Keratinocyte (primary cell): ENCODE measurements at regions not wholly inside any gene's neighbourhood (a gene's known extent, or its start where the extent isn't known, plus 50 kb on each side); places are given as distances from the start of the nearest gene placed in this dataset.

Source experiments
- DNase-seq: peaks from one replicate; pipeline ENCODE4 v3.0.0-alpha.2; 2011; ENCODE audit warnings: low read depth, missing footprints, low spot score
- FAIRE-seq: peaks from 2 replicates; lab custom pipeline; 2011; peaks lifted over from hg19 to GRCh38; lab: Jason Lieb, UNC
- H2AFZ ChIP-seq: 2 replicates; pipeline ENCODE4 v1.6.0; 2012; ENCODE audit warnings: low read length, control low read depth, inconsistent platforms; ENCODE audit not compliant: control insufficient read depth
- H3K27ac ChIP-seq: 2 replicates; pipeline ENCODE4 v1.5.1; 2011; ENCODE audit warnings: low read length; ENCODE audit not compliant: control insufficient read depth, insufficient read depth
- H3K27me3 ChIP-seq: 3 replicates; pipeline ENCODE4 v1.6.0; 2011; ENCODE audit warnings: low read length; ENCODE audit not compliant: control insufficient read depth, insufficient read depth; ENCODE audit errors: extremely low read depth
- H3K36me3 ChIP-seq, 2 experiments: 2 replicates in 1 of 2; 3 replicates in 1 of 2; pipeline ENCODE4 v1.5.1; 2011; ENCODE audit warnings: low read length in 2 of 2, mild to moderate bottlenecking in 1 of 2; ENCODE audit not compliant: control insufficient read depth in 2 of 2, insufficient read depth in 2 of 2; ENCODE audit errors: extremely low read depth in 1 of 2
- H3K4me1 ChIP-seq: 3 replicates; pipeline ENCODE4 v1.5.1; 2011; ENCODE audit warnings: low read length; ENCODE audit not compliant: control insufficient read depth, insufficient read depth; ENCODE audit errors: extremely low read depth
- H3K4me2 ChIP-seq: 3 replicates; pipeline ENCODE4 v1.6.0; 2011; ENCODE audit warnings: low read depth, low read length; ENCODE audit not compliant: control insufficient read depth, insufficient read depth; ENCODE audit errors: extremely low read depth
- H3K4me3 ChIP-seq, 3 experiments: fragments of 200-600 bp in 1 of 3; sonication (generic) in 1 of 3; 2 replicates in 2 of 3; 3 replicates in 1 of 3; pipeline ENCODE4 v1.5.1; 2011 to 2016; ENCODE audit warnings: low read length in 3 of 3, mild to moderate bottlenecking in 3 of 3, control low read depth in 2 of 3, inconsistent platforms in 1 of 3, low read depth in 1 of 3, mixed read lengths in 1 of 3, mixed run types in 1 of 3, moderate library complexity in 1 of 3; ENCODE audit not compliant: control insufficient read depth in 2 of 3, insufficient read depth in 2 of 3; ENCODE audit errors: extremely low read depth in 1 of 3
- H3K79me2 ChIP-seq: 2 replicates; pipeline ENCODE4 v1.6.0; 2012; ENCODE audit warnings: low read length; ENCODE audit not compliant: control insufficient read depth, insufficient read depth
- H3K9ac ChIP-seq: 3 replicates; pipeline ENCODE4 v1.6.0; 2011; ENCODE audit warnings: low read length; ENCODE audit not compliant: control insufficient read depth, insufficient read depth; ENCODE audit errors: extremely low read depth
- H3K9me1 ChIP-seq: 3 replicates; pipeline ENCODE4 v1.6.0; 2011; ENCODE audit warnings: low read length; ENCODE audit not compliant: control insufficient read depth, insufficient read depth; ENCODE audit errors: extremely low read depth
- H3K9me3 ChIP-seq: 2 replicates; pipeline ENCODE4 v1.5.1; 2012; ENCODE audit warnings: low read depth, low read length; ENCODE audit not compliant: control insufficient read depth
- H4K20me1 ChIP-seq: 3 replicates; pipeline ENCODE4 v1.6.0; 2011; ENCODE audit warnings: low read length; ENCODE audit not compliant: control insufficient read depth, insufficient read depth; ENCODE audit errors: extremely low read depth
- EZH2 ChIP-seq: IDR thresholded peaks from one replicate; pipeline ENCODE4 v1.6.1; 2012; ENCODE audit warnings: inconsistent platforms, mild to moderate bottlenecking, low read length, moderate library complexity
- dilution Hi-C: fragments of 300-500 bp; cut with MboI; formaldehyde crosslinking; loops from one replicate; pipeline ENCODE4 v1.7.0; 2020; ENCODE audit warnings: low sequenced_read_pairs; ENCODE audit not compliant: extremely low pct_ligation_motif_present
- TF ChIP-seq, protein P1 (sequence below), 3 experiments: IDR thresholded peaks in 1 of 3; conservative IDR thresholded peaks in 1 of 3; optimal IDR thresholded peaks in 1 of 3; 2 replicates in 2 of 3; 3 replicates in 1 of 3; pipeline versions ENCODE3 to v1.5.1; 2011; ENCODE audit warnings: low read length in 3 of 3, mild to moderate bottlenecking in 3 of 3, moderate library complexity in 2 of 3, control low read depth in 1 of 3, inconsistent platforms in 1 of 3; ENCODE audit not compliant: insufficient read depth in 2 of 3; ENCODE audit errors: extremely low read depth in 1 of 3

GRCh38 chr5:20617841-20618240 is 629.8 kb upstream of the CDH18 start:
- Histone ChIP-seq H3K9ac (no peak overlapping the region), H3K4me3 (no peak overlapping the region), H3K4me2 (no peak overlapping the region), H2AFZ (no peak overlapping the region), H3K79me2 (no peaks in the 10 kb centered on the region), H3K27me3 (no peaks in the 10 kb centered on the region), H3K27ac (no peak overlapping the region), H3K9me3 (no peaks in the 10 kb centered on the region), H3K36me3 (no peaks in the 10 kb centered on the region), H4K20me1 (no peaks in the 10 kb centered on the region), H3K9me1 (no peaks in the 10 kb centered on the region), H3K4me1 (no peaks in the 10 kb centered on the region)
- dilution Hi-C loops, result no loop called here
- FAIRE-seq (no peak), DNase-seq (no peak)
- TF ChIP-seq, protein P1, sequence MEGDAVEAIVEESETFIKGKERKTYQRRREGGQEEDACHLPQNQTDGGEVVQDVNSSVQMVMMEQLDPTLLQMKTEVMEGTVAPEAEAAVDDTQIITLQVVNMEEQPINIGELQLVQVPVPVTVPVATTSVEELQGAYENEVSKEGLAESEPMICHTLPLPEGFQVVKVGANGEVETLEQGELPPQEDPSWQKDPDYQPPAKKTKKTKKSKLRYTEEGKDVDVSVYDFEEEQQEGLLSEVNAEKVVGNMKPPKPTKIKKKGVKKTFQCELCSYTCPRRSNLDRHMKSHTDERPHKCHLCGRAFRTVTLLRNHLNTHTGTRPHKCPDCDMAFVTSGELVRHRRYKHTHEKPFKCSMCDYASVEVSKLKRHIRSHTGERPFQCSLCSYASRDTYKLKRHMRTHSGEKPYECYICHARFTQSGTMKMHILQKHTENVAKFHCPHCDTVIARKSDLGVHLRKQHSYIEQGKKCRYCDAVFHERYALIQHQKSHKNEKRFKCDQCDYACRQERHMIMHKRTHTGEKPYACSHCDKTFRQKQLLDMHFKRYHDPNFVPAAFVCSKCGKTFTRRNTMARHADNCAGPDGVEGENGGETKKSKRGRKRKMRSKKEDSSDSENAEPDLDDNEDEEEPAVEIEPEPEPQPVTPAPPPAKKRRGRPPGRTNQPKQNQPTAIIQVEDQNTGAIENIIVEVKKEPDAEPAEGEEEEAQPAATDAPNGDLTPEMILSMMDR (optimal IDR thresholded peaks at IDR 0.05 in 1 of 3, IDR thresholded peaks at IDR 0.05 in 1 of 3, conservative IDR thresholded peaks at IDR 0.05 in 1 of 3; ENCODE audit: extremely low read depth in 1 of 3, insufficient read depth in 2 of 3, low read length in 3 of 3), result no peak
- TF ChIP-seq EZH2, result no peak

DNA sequence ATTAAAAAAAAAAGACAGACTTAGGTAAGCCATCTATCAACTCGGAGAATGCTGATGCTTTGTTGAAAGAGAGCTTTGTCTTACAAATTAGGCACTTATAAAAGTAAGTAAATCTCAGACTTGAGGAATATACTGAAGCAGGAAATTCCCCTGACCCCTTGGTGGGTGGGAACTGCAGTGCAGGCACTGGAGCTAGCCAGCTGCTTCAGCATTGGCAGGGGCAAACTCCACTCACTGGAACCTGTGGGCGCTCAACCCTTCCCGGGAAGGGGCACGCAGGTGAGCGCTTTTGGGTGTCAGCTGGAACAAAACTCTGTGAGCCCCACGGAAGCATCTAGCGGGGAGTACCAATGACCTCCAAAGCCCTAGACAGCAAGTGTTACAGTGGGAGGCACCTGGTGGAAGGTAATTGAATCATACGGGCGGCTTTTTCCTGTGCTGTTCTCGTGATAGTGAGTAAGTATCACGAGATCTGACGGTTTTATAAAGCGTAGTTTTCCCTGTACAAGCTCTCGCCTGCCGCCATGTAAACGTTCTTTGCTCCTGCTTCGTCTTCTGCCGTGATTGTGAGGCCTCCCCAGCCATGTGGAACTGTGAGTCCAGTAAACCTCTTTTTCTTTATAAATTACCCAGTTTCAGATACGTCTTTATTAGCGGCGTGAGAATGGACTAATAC is 628.0 kb upstream of the CDH18 start:
- no peak overlapping the region for H3K4me3 ChIP-seq
- no peak overlapping the region for H3K9ac ChIP-seq
- no peaks in the 10 kb centered on the region for H3K4me1 ChIP-seq
- no peak for FAIRE-seq
- no peaks in the 10 kb centered on the region for H3K9me1 ChIP-seq
- no peak overlapping the region for H3K4me2 ChIP-seq
- no peak overlapping the region for H3K27ac ChIP-seq
- dilution Hi-C loops, result no loop called here
- no peaks in the 10 kb centered on the region for H3K36me3 ChIP-seq
- no peak for TF ChIP-seq EZH2
- TF ChIP-seq, protein P1 (optimal IDR thresholded peaks at IDR 0.05 in 1 of 3, IDR thresholded peaks at IDR 0.05 in 1 of 3, conservative IDR thresholded peaks at IDR 0.05 in 1 of 3; ENCODE audit: extremely low read depth in 1 of 3, insufficient read depth in 2 of 3, low read length in 3 of 3), result no peak
- H3K27me3 ChIP-seq, result no peaks in the 10 kb centered on the region
- no peak for DNase-seq
- H4K20me1 ChIP-seq, result no peaks in the 10 kb centered on the region
- no peaks in the 10 kb centered on the region for H3K79me2 ChIP-seq
- no peak overlapping the region for H2AFZ ChIP-seq
- no peaks in the 10 kb centered on the region for H3K9me3 ChIP-seq
